HCT116 (cell line): ENCODE measurements at regions not wholly inside any gene's neighbourhood (a gene's known extent, or its start where the extent isn't known, plus 50 kb on each side); places are given as distances from the start of the nearest gene placed in this dataset.

Experiments
- ATAC-seq: fragments of 200-7000 bp; cut with Tn5 transposase; 2 replicates; pipeline ENCODE4 v1.9.1; 2020; ENCODE audit warnings: mild to moderate bottlenecking, moderate library complexity
- BruUV-seq: library from RNA; stranded (reverse); fragments of 400-500 nt; replicated peaks from 2 replicates; lab custom pipeline; 2021; lab: Mats Ljungman, UMichigan
- CTCF ChIA-PET: fragments of 300-600 bp; sonication (Branson Sonifier 250); formaldehyde crosslinking; loops from one replicate; lab custom pipeline; 2021; ENCODE audit warnings: antibody characterized with exemption; lab: Charles Lee
- POLR2A ChIA-PET: fragments of 300-600, 350-600 bp; sonication (Branson Sonifier 250); formaldehyde crosslinking; loops from one replicate; lab custom pipeline; 2021; ENCODE audit warnings: antibody characterized with exemption; lab: Charles Lee
- RAD21 ChIA-PET, 2 experiments: fragments of 300-600 bp; sonication (Branson Sonifier 250); formaldehyde crosslinking; loops; one replicate each; lab custom pipeline; 2023; ENCODE audit warnings: low total read pairs in 2 of 2; ENCODE audit not compliant: uncharacterized antibody in 2 of 2, unreplicated experiment in 2 of 2, low non-redundant PET in 1 of 2; lab: Charles Lee
- DNase-seq: peaks from one replicate; pipeline ENCODE4 v3.0.0-alpha.2; 2010; ENCODE audit warnings: low read depth, low spot score
- H2AFZ ChIP-seq: fragments of 200-600 bp; shearing (Covaris generic), sonication (generic); 2 replicates; pipeline ENCODE4 v1.6.1; 2017; ENCODE audit warnings: low read depth, mixed run types, mixed read lengths, antibody characterized with exemption, low read length; ENCODE audit not compliant: poor library complexity, severe bottlenecking
- H3K27ac ChIP-seq: 2 replicates; pipeline ENCODE4 v1.5.1; 2012; ENCODE audit warnings: low read depth, low read length
- H3K27me3 ChIP-seq: fragments of 200-600 bp; sonication (generic); 2 replicates; pipeline ENCODE4 v1.6.1; 2016; ENCODE audit warnings: mixed run types, low read length, mixed read lengths; ENCODE audit not compliant: insufficient read depth
- H3K36me3 ChIP-seq, 2 experiments: fragments of 200-500 bp in 1 of 2; fragments of 200-600 bp in 1 of 2; sonication (Bioruptor generic) in 1 of 2; sonication (generic) in 1 of 2; 2 replicates each; pipeline versions ENCODE4 v1.5.1 to v1.6.1; 2014 to 2016; ENCODE audit warnings: low read length in 2 of 2, inconsistent platforms in 1 of 2, mixed read lengths in 1 of 2, mixed run types in 1 of 2; ENCODE audit not compliant: insufficient read depth in 2 of 2, control insufficient read depth in 1 of 2
- H3K4me1 ChIP-seq, 2 experiments: fragments of 200-600 bp in 1 of 2; sonication (generic) in 1 of 2; 2 replicates each; pipeline versions ENCODE4 v1.5.1 to v1.6.1; 2012 to 2017; ENCODE audit warnings: low read length in 2 of 2, inconsistent platforms in 1 of 2, mild to moderate bottlenecking in 1 of 2, mixed read lengths in 1 of 2, mixed run types in 1 of 2, moderate library complexity in 1 of 2; ENCODE audit not compliant: insufficient read depth in 2 of 2, control insufficient read depth in 1 of 2
- H3K4me2 ChIP-seq: fragments of 200-600 bp; sonication (generic); 2 replicates; pipeline ENCODE4 v1.6.1; 2017; ENCODE audit warnings: mixed run types, low read length, mixed read lengths
- H3K4me3 ChIP-seq, 2 experiments: fragments of 200-600 bp in 1 of 2; sonication (generic) in 1 of 2; replicated peaks in 1 of 2; 2 replicates each; pipeline ENCODE4 v1.5.1; 2011 to 2016; ENCODE audit warnings: low read length in 2 of 2, control low read depth in 1 of 2, low read depth in 1 of 2, mild to moderate bottlenecking in 1 of 2, mixed read lengths in 1 of 2, mixed run types in 1 of 2
- H3K79me2 ChIP-seq: fragments of 200-600 bp; sonication (generic); 2 replicates; pipeline ENCODE4 v1.6.1; 2017; ENCODE audit warnings: mild to moderate bottlenecking, mixed run types, low read length, moderate library complexity, mixed read lengths; ENCODE audit not compliant: insufficient read depth
- H3K9ac ChIP-seq: fragments of 200-600 bp; sonication (generic); 2 replicates; pipeline ENCODE4 v1.6.1; 2016; ENCODE audit warnings: low read length, mixed read lengths
- H3K9me2 ChIP-seq: fragments of 200-600 bp; sonication (generic), shearing (Covaris generic); 2 replicates; pipeline ENCODE4 v1.6.1; 2017; ENCODE audit warnings: mixed run types, mild to moderate bottlenecking, moderate library complexity; ENCODE audit not compliant: insufficient read depth
- H3K9me3 ChIP-seq, 2 experiments: fragments of 200-500 bp in 1 of 2; fragments of 200-600 bp in 1 of 2; sonication (Bioruptor generic) in 1 of 2; sonication (generic) in 1 of 2; 2 replicates each; pipeline ENCODE4 v1.6.1; 2014 to 2017; ENCODE audit warnings: low read length in 2 of 2, mixed read lengths in 2 of 2, inconsistent platforms in 1 of 2, low read depth in 1 of 2, mild to moderate bottlenecking in 1 of 2, mixed run types in 1 of 2, moderate library complexity in 1 of 2; ENCODE audit not compliant: control insufficient read depth in 1 of 2, insufficient read depth in 1 of 2
- H4K20me1 ChIP-seq: fragments of 200-600 bp; sonication (generic), shearing (Covaris generic); 2 replicates; pipeline ENCODE4 v1.6.1; 2017; ENCODE audit warnings: mixed run types, mild to moderate bottlenecking, moderate library complexity; ENCODE audit not compliant: insufficient read depth
- CBX3 ChIP-seq: IDR thresholded peaks from 2 replicates; pipeline ENCODE4 v1.6.1; 2012; ENCODE audit warnings: low read depth
- CEBPB ChIP-seq: IDR thresholded peaks from 2 replicates; pipeline ENCODE4 v1.6.1; 2012; ENCODE audit warnings: low read depth
- EGR1 ChIP-seq: IDR thresholded peaks from 2 replicates; pipeline ENCODE4 v1.6.1; 2012; ENCODE audit warnings: low read depth
- ELF1 ChIP-seq: IDR thresholded peaks from 2 replicates; pipeline ENCODE4 v1.6.1; 2012; ENCODE audit warnings: low read depth, borderline replicate concordance
- EZH2phosphoT487 ChIP-seq: fragments of 200-600 bp; IDR thresholded peaks from 2 replicates; pipeline ENCODE4 v1.6.1; 2018; ENCODE audit warnings: antibody characterized with exemption, borderline replicate concordance
- FOSL1 ChIP-seq: IDR thresholded peaks from 2 replicates; pipeline ENCODE4 v1.6.1; 2012; ENCODE audit warnings: low read depth
- JUND ChIP-seq: IDR thresholded peaks from 2 replicates; pipeline ENCODE4 v1.6.1; 2012
- POLR2AphosphoS5 ChIP-seq: IDR thresholded peaks from 2 replicates; pipeline ENCODE4 v1.6.1; 2011; ENCODE audit warnings: mild to moderate bottlenecking, low read depth, low read length, moderate library complexity
- SIN3A ChIP-seq: IDR thresholded peaks from 2 replicates; pipeline ENCODE4 v1.6.1; 2012; ENCODE audit warnings: low read depth
- SP1 ChIP-seq: IDR thresholded peaks from 2 replicates; pipeline ENCODE4 v1.6.1; 2012; ENCODE audit warnings: low read depth
- ZNF274 ChIP-seq: fragments of 200-500 bp; sonication (Bioruptor generic); IDR thresholded peaks from 2 replicates; pipeline ENCODE4 v1.6.1; 2014; ENCODE audit warnings: mild to moderate bottlenecking, low read depth, low read length, inconsistent platforms
- intact Hi-C: fragments of 100-400 bp; cut with micrococcal nuclease; formaldehyde crosslinking; loops from 2 replicates; pipeline ENCODE4 v1.10.0; 2022
- TF ChIP-seq, protein P1 (sequence below): IDR thresholded peaks from 2 replicates; pipeline ENCODE4 v1.6.1; 2011; ENCODE audit warnings: mild to moderate bottlenecking, low read length, moderate library complexity; ENCODE audit not compliant: insufficient replicate concordance; ENCODE audit errors: extremely low read depth
- TF ChIP-seq, protein P2 (sequence below), 3 experiments: fragments of 200-600 bp in 1 of 3; sonication (generic) in 1 of 3; IDR thresholded peaks in 2 of 3; conservative IDR thresholded peaks in 1 of 3; 2 replicates each; pipeline ENCODE4 v1.5.1; 2012 to 2017; ENCODE audit warnings: low read depth in 2 of 3, low read length in 2 of 3, antibody characterized with exemption in 1 of 3, borderline replicate concordance in 1 of 3, control low read depth in 1 of 3, mild to moderate bottlenecking in 1 of 3, mixed read lengths in 1 of 3, mixed run types in 1 of 3, moderate library complexity in 1 of 3; ENCODE audit not compliant: insufficient read depth in 1 of 3

DNA sequence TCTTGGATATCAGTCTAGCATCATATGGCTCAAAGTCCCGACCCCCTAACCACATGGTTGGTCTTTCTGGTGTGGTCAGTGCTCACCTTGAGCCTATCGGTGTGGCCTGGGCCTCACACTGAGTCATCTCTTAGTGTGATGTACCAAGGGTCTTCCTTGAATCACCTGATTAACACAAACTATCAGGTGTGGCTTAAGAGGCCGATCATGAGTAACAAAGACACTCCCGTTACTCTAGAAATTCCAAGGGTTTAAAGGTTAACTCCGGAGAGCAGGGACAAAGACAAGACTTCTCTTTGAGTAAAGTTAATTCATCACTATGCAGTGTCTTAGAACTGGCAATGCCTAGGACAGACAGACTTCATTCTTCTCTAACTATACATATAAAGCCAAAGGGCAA is 52.3 kb upstream of the ARMC3 start:
- Histone ChIP-seq H3K9ac (no peak overlapping the region), H3K27ac (no peak overlapping the region), H3K27me3 (no peaks in the 10 kb centered on the region), H3K9me3 (no peaks in the 10 kb centered on the region), H3K36me3 (no peaks in the 10 kb centered on the region), H3K4me2 (no peak overlapping the region), H3K4me1 (no peaks in the 10 kb centered on the region), H4K20me1 (no peaks in the 10 kb centered on the region), H2AFZ (no peak overlapping the region), H3K9me2 (0 out of 2 replicates have a peak, but pooled peaks cover 2% of the 10 kb centered on the region), H3K4me3 (no peak overlapping the region), H3K79me2 (no peaks in the 10 kb centered on the region)
- TF ChIP-seq CBX3 (no peak), CEBPB (no peak), FOSL1 (no peak)
- POLR2A ChIA-PET, result no interaction called here
- RAD21 ChIA-PET, result no interaction called here
- no peak for DNase-seq
- ATAC-seq, result no peak
- no TSS peak for BruUV-seq
- intact Hi-C loops, result no loop called here
- CTCF ChIA-PET, result no interaction called here

DNA sequence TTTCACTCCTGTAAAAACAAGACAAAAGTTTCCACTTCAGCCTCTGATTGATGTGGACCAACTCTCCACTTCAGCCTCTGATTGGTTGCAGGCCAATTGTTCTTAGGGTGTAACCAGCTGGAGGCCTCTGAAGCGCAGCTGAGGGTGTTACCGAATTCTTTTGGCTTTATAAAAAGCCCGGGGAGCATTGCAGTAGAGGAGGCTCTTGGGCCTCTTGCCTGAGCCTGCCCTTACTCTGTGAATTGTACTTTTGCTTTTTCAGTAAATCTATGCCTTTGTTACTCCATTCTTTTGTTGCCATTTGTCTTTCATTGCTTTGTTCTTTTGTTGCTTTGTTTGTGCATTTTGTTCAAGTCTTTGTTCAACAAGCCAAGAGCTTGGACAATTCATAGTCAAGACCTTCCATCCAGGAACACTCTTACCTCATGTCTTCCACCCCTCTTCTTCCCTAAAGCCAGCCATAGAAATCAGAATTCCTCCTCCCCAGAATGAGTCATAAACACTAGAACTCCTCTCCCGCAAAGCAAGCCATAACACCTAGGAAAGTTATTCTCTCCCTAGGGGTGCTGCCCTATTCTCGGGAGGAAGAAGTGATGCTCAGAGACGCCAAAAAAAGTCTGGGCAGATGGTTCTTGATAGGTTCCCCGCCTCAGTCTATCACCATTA is 53.5 kb upstream of the ARMC3 start:
- no peaks in the 10 kb centered on the region for H3K36me3 ChIP-seq
- H3K4me1 ChIP-seq, result no peaks in the 10 kb centered on the region
- no peaks in the 10 kb centered on the region for H4K20me1 ChIP-seq
- DNase-seq (no peak), ATAC-seq (no peak)
- RAD21 ChIA-PET, result no interaction called here
- H3K27ac ChIP-seq, result no peak overlapping the region
- no peak overlapping the region for H3K4me2 ChIP-seq
- H3K4me3 ChIP-seq, result no peak overlapping the region
- CTCF ChIA-PET, result no interaction called here
- 0 out of 2 replicates have a peak, but pooled peaks cover 2% of the 10 kb centered on the region for H3K9me2 ChIP-seq
- BruUV-seq, result no TSS peak
- no peaks in the 10 kb centered on the region for H3K79me2 ChIP-seq
- no peak overlapping the region for H2AFZ ChIP-seq
- intact Hi-C loops, result no loop called here
- H3K9me3 ChIP-seq, result no peaks in the 10 kb centered on the region
- no peaks in the 10 kb centered on the region for H3K27me3 ChIP-seq
- POLR2A ChIA-PET, result no interaction called here
- no peak overlapping the region for H3K9ac ChIP-seq
- no peak for TF ChIP-seq CBX3
- TF ChIP-seq, protein P1, sequence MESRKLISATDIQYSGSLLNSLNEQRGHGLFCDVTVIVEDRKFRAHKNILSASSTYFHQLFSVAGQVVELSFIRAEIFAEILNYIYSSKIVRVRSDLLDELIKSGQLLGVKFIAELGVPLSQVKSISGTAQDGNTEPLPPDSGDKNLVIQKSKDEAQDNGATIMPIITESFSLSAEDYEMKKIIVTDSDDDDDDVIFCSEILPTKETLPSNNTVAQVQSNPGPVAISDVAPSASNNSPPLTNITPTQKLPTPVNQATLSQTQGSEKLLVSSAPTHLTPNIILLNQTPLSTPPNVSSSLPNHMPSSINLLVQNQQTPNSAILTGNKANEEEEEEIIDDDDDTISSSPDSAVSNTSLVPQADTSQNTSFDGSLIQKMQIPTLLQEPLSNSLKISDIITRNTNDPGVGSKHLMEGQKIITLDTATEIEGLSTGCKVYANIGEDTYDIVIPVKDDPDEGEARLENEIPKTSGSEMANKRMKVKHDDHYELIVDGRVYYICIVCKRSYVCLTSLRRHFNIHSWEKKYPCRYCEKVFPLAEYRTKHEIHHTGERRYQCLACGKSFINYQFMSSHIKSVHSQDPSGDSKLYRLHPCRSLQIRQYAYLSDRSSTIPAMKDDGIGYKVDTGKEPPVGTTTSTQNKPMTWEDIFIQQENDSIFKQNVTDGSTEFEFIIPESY, result no peak
- no peak for TF ChIP-seq FOSL1
- TF ChIP-seq ELF1, result no peak
- no peak for TF ChIP-seq POLR2AphosphoS5
- TF ChIP-seq JUND, result no peak
- TF ChIP-seq EGR1, result no peak
- TF ChIP-seq, protein P2, sequence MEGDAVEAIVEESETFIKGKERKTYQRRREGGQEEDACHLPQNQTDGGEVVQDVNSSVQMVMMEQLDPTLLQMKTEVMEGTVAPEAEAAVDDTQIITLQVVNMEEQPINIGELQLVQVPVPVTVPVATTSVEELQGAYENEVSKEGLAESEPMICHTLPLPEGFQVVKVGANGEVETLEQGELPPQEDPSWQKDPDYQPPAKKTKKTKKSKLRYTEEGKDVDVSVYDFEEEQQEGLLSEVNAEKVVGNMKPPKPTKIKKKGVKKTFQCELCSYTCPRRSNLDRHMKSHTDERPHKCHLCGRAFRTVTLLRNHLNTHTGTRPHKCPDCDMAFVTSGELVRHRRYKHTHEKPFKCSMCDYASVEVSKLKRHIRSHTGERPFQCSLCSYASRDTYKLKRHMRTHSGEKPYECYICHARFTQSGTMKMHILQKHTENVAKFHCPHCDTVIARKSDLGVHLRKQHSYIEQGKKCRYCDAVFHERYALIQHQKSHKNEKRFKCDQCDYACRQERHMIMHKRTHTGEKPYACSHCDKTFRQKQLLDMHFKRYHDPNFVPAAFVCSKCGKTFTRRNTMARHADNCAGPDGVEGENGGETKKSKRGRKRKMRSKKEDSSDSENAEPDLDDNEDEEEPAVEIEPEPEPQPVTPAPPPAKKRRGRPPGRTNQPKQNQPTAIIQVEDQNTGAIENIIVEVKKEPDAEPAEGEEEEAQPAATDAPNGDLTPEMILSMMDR (IDR thresholded peaks at IDR 0.05 in 2 of 3, conservative IDR thresholded peaks at IDR 0.05 in 1 of 3; ENCODE audit: borderline replicate concordance in 1 of 3, insufficient read depth in 1 of 3, low read depth in 2 of 3, low read length in 2 of 3), result no peak
- TF ChIP-seq ZNF274, result no peak
- no peak for TF ChIP-seq SIN3A
- TF ChIP-seq EZH2phosphoT487, result no peak
- no peak for TF ChIP-seq SP1
